ENCODE measurements at regions not wholly inside any gene's neighbourhood (a gene's known extent, or its start where the extent isn't known, plus 50 kb on each side); places are given as distances from the start of the nearest gene placed in this dataset.

DNA sequence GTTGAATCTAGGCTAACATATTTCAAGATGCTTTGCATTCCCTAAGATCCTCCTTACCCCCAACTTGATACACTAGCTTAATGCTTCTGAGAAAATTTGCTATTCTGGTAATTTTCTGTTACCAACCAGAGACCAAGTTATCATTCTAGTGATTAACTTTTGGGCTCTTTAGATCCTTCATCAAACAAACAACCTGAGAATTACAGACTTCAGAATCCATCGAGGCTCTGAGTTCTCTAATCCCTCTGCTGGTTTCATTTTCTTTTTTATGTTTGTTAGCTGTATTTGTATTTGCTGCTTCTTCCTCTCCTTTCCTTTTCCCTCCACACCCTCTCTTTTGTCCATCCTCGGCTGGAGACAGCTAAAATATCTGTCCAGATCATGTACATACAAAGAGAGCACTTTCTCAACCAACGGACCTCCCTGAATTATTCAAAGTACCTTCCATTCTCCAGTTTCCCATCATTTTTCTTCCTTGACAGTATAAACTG, 98.7 kb upstream of the RIPOR2 start:
- peak overlapping the region; percentile 5 to 26 (median 17) for H3K4me3 ChIP-seq
- TF ChIP-seq, protein P1, sequence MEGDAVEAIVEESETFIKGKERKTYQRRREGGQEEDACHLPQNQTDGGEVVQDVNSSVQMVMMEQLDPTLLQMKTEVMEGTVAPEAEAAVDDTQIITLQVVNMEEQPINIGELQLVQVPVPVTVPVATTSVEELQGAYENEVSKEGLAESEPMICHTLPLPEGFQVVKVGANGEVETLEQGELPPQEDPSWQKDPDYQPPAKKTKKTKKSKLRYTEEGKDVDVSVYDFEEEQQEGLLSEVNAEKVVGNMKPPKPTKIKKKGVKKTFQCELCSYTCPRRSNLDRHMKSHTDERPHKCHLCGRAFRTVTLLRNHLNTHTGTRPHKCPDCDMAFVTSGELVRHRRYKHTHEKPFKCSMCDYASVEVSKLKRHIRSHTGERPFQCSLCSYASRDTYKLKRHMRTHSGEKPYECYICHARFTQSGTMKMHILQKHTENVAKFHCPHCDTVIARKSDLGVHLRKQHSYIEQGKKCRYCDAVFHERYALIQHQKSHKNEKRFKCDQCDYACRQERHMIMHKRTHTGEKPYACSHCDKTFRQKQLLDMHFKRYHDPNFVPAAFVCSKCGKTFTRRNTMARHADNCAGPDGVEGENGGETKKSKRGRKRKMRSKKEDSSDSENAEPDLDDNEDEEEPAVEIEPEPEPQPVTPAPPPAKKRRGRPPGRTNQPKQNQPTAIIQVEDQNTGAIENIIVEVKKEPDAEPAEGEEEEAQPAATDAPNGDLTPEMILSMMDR (IDR thresholded peaks at IDR 0.05) = no peak
- no peak for TF ChIP-seq EP300 (IDR thresholded peaks at IDR 0.05)
- TF ChIP-seq POLR2A (IDR thresholded peaks at IDR 0.05) = no peak
- no peak for TF ChIP-seq POLR2AphosphoS5 (IDR thresholded peaks at IDR 0.05)
- H3K9me3 ChIP-seq = no peaks in the 10 kb centered on the region
- no peak for DNase-seq
- H3K27me3 ChIP-seq = no peaks in the 10 kb centered on the region
- intact Hi-C loops (cut with DNase I; ENCODE audit: low total_unique reads) = no loop called here
- 10 to 17% (median 13%) methylated on average over 3 of the region's 3 CpGs for WGBS, 5 donors
- H3K4me1 ChIP-seq = peaks cover 10 to 20% (median 16%) of the 10 kb centered on the region in 4 donors
- H3K27ac ChIP-seq = peak overlapping the region in 4 of 5 donors; percentile 17 to 72 (median 55)
- no peaks in the 10 kb centered on the region for H3K36me3 ChIP-seq

DNA sequence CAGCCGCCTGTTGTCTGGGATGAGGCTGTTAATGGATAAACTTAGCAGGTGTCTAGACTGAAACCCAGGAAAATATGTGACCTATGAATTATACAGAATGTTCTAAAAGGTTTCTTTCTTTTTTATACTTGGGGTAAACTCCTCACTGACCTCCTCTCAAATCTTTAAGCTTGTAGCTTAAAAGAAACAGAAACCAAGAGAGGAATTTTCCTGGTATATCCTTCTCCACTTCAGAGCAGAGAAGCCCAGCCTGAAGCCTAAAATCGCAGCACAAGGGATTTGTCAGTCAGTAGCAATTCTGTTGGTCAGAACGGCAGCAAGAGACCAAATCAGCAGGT, 99.4 kb upstream of the RIPOR2 start:
- intact Hi-C loops (cut with DNase I; ENCODE audit: low total_unique reads) = no loop called here
- 26 to 45% (median 37%) methylated on average over 3 of the region's 3 CpGs for WGBS, 5 donors
- Histone ChIP-seq H3K4me3 (peak overlapping the region in 2 of 4 donors; percentile 20), H3K4me1 (peaks cover 10 to 20% (median 16%) of the 10 kb centered on the region in 4 donors), H3K36me3 (no peaks in the 10 kb centered on the region), H3K9me3 (no peaks in the 10 kb centered on the region), H3K27ac (peak overlapping the region; percentile 16 to 72 (median 53)), H3K27me3 (no peaks in the 10 kb centered on the region)
- no peak for DNase-seq
- TF ChIP-seq, protein P1 (IDR thresholded peaks at IDR 0.05) = no peak
- no peak for TF ChIP-seq POLR2AphosphoS5 (IDR thresholded peaks at IDR 0.05)
- no peak for TF ChIP-seq EP300 (IDR thresholded peaks at IDR 0.05)
- no peak for TF ChIP-seq POLR2A (IDR thresholded peaks at IDR 0.05)

DNA sequence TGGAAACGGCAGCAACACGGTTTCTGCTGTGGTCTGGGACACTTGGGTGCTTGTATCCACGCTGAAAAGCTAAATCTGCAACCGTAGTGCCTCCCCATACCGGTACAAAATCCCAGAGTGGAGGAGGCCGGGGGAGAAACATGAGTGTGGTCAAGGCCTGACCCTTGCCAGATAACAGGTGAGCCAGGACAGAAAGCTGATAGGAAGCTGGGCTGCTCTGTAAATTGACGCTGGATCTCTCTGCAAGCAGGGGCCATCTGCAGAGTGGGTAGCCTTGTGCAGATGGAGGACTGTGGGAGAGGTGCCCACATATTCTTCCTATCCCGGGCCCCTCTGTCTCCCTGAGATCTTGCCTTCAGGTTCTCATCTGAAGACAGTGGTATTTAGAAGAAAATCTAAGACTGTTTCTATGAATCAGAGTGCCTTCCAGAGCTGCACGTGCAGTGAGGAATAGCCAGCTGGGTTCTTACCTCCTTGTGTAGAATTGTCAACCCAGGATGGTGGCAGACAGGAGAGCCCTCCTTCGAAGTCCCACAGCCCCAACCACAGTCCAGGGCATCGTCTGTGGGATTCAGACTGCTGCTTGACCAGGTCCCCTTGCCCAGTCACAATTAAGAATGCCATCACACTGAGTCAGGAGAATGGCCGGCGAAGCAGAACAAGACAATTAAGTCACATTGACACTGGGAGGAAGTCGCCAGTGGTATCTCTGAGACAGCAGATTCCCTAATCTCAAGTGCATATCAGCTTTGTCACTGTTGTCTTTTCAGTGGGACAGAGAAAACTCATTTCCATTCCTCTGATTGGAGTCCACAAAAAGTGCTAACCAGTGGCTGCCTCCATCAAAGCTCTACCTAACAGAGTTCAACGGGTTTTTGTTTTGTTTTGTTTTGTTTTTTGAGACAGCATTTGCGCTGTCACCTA, 100.0 kb upstream of the RIPOR2 start:
- H3K4me1 ChIP-seq = peaks cover 10 to 22% (median 16%) of the 10 kb centered on the region in 4 donors
- DNase-seq = no peak
- H3K27me3 ChIP-seq = no peaks in the 10 kb centered on the region
- no peaks in the 10 kb centered on the region for H3K9me3 ChIP-seq
- no peaks in the 10 kb centered on the region for H3K36me3 ChIP-seq
- peak overlapping the region; percentile 16 to 72 (median 53) for H3K27ac ChIP-seq
- H3K4me3 ChIP-seq = peak overlapping the region in 2 of 4 donors; percentile 20
- intact Hi-C loops (cut with DNase I; ENCODE audit: low total_unique reads) = no loop called here
- TF ChIP-seq EP300 (IDR thresholded peaks at IDR 0.05) (no peak), POLR2AphosphoS5 (IDR thresholded peaks at IDR 0.05) (no peak), POLR2A (IDR thresholded peaks at IDR 0.05) (no peak)
- TF ChIP-seq, protein P1 (IDR thresholded peaks at IDR 0.05) = no peak
- 46 to 64% (median 57%) methylated on average over 16 of the region's 16 CpGs for WGBS, 5 donors

DNA sequence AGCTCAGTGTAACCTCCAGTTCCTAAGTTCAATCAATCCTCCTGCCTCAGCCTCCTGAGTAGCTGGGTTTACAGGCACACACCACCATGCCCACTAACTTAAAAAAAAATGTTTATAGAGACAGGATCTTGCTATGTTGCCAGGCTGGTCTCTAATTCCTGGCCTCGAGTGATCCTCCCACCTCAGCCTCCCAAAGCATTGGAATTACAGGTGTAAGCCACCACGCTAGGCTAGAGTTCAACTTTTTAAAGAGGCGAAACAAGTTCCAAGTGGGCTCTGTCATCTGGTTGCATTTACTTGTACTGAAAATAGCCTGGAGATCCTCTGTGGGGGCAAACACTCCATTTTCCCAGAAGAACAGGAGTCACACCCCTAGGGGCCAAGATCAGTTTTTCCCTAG, 100.7 kb upstream of the RIPOR2 start:
- H3K27ac ChIP-seq = peak overlapping the region in 1 of 5 donors; percentile 72
- TF ChIP-seq POLR2A (IDR thresholded peaks at IDR 0.05) (no peak), EP300 (IDR thresholded peaks at IDR 0.05) (no peak), POLR2AphosphoS5 (IDR thresholded peaks at IDR 0.05) (no peak)
- TF ChIP-seq, protein P1 (IDR thresholded peaks at IDR 0.05) = no peak

More for the DNA sequence above, 100.7 kb upstream of the RIPOR2 start:
- H3K4me3 ChIP-seq = no peak overlapping the region
- 92 to 98% (median 92%) methylated on average over 3 of the region's 3 CpGs for WGBS, 5 donors
- no peaks in the 10 kb centered on the region for H3K9me3 ChIP-seq
- no peak for DNase-seq
- H3K36me3 ChIP-seq = no peaks in the 10 kb centered on the region
- peaks cover 10 to 25% (median 16%) of the 10 kb centered on the region in 4 donors for H3K4me1 ChIP-seq
- intact Hi-C loops (cut with DNase I; ENCODE audit: low total_unique reads) = no loop called here
- no peaks in the 10 kb centered on the region for H3K27me3 ChIP-seq
